Fibroblast of lung (primary cell): ENCODE measurements at regions not wholly inside any gene's neighbourhood (a gene's known extent, or its start where the extent isn't known, plus 50 kb on each side); places are given as distances from the start of the nearest gene placed in this dataset.
A peak's percentile ranks its signal among the peaks of the same experiment; 100 is the strongest.

ENCODE experiments used
- DNase-seq, 2 donors: peaks; one replicate each; pipeline versions ENCODE4 v3.0.0 to v3.0.0-alpha.2; 2010; ENCODE audit warnings: low read depth in 2 of 2
- H2AFZ ChIP-seq: 2 replicates; pipeline ENCODE4 v1.5.1; 2012; ENCODE audit warnings: low read length, control low read depth, inconsistent platforms
- H3K27ac ChIP-seq: 2 replicates; pipeline ENCODE4 v1.5.1; 2011; ENCODE audit warnings: low read length, control low read depth; ENCODE audit not compliant: insufficient read depth
- H3K27me3 ChIP-seq: 2 replicates; pipeline ENCODE4 v1.5.1; 2011; ENCODE audit warnings: mild to moderate bottlenecking, low read length; ENCODE audit not compliant: control insufficient read depth, insufficient read depth
- H3K36me3 ChIP-seq: 2 replicates; pipeline ENCODE4 v1.5.1; 2011; ENCODE audit warnings: low read length; ENCODE audit not compliant: control insufficient read depth, insufficient read depth
- H3K4me1 ChIP-seq: 2 replicates; pipeline ENCODE4 v1.5.1; 2011; ENCODE audit warnings: low read length; ENCODE audit not compliant: control insufficient read depth, insufficient read depth; ENCODE audit errors: extremely low read depth
- H3K4me2 ChIP-seq: 2 replicates; pipeline ENCODE4 v1.5.1; 2011; ENCODE audit warnings: low read length, control low read depth; ENCODE audit not compliant: insufficient read depth; ENCODE audit errors: extremely low read depth
- H3K4me3 ChIP-seq, 4 experiments: fragments of 200-600 bp in 1 of 4; sonication (generic) in 1 of 4; replicated peaks in 1 of 4; 2 replicates each; pipeline ENCODE4 v1.5.1; 2011 to 2016; ENCODE audit warnings: low read length in 4 of 4, low read depth in 3 of 4, mild to moderate bottlenecking in 3 of 4, control low read depth in 2 of 4, inconsistent platforms in 1 of 4, mixed read lengths in 1 of 4; ENCODE audit not compliant: insufficient read depth in 1 of 4; ENCODE audit errors: control extremely low read depth in 1 of 4
- H3K79me2 ChIP-seq: 2 replicates; pipeline ENCODE4 v1.5.1; 2012; ENCODE audit warnings: mild to moderate bottlenecking, low read length, inconsistent platforms; ENCODE audit not compliant: control insufficient read depth, insufficient read depth
- H3K9ac ChIP-seq: 2 replicates; pipeline ENCODE4 v1.5.1; 2011; ENCODE audit warnings: mild to moderate bottlenecking, low read length, control low read depth; ENCODE audit not compliant: insufficient read depth
- H3K9me3 ChIP-seq: 2 replicates; pipeline ENCODE4 v1.5.1; 2012; ENCODE audit warnings: low read depth, low read length; ENCODE audit not compliant: control insufficient read depth, insufficient read depth
- H4K20me1 ChIP-seq: 2 replicates; pipeline ENCODE4 v1.5.1; 2011; ENCODE audit warnings: low read length; ENCODE audit not compliant: control insufficient read depth, insufficient read depth; ENCODE audit errors: extremely low read depth
- CTCF ChIP-seq, 2 donors: IDR thresholded peaks in 1 of 2; conservative IDR thresholded peaks in 1 of 2; 1 replicate in 1 of 2; 2 replicates in 1 of 2; pipeline ENCODE4 v1.5.1; 2011 to 2012; ENCODE audit warnings: low read length in 2 of 2, control low read depth in 1 of 2, inconsistent platforms in 1 of 2, low read depth in 1 of 2, mild to moderate bottlenecking in 1 of 2
- EZH2 ChIP-seq: IDR thresholded peaks from 2 replicates; pipeline ENCODE4 v1.5.1; 2012; ENCODE audit warnings: low read length, control low read depth, mild to moderate bottlenecking; ENCODE audit errors: missing control alignments

GRCh38 chr19:27740396-27740795, 1472.6 kb downstream of the UQCRFS1 start:
- no peaks in the 10 kb centered on the region for H3K9me3 ChIP-seq
- no peaks in the 10 kb centered on the region for H3K36me3 ChIP-seq
- no peaks in the 10 kb centered on the region for H3K27me3 ChIP-seq
- H3K4me2 ChIP-seq, result no peak overlapping the region
- H2AFZ ChIP-seq, result no peak overlapping the region
- H3K4me1 ChIP-seq, result no peaks in the 10 kb centered on the region
- H3K79me2 ChIP-seq, result no peaks in the 10 kb centered on the region
- DNase-seq, result peak in 1 of 2 donors; percentile 42
- no peak for TF ChIP-seq CTCF (conservative IDR thresholded peaks at IDR 0.05 in 1 of 2, IDR thresholded peaks at IDR 0.05 in 1 of 2; ENCODE audit: low read depth in 1 of 2, low read length in 2 of 2)
- no peak for TF ChIP-seq EZH2
- H4K20me1 ChIP-seq, result no peaks in the 10 kb centered on the region
- H3K4me3 ChIP-seq, result no peak overlapping the region
- H3K27ac ChIP-seq, result no peak overlapping the region
- no peak overlapping the region for H3K9ac ChIP-seq

GRCh38 chr19:27738569-27739193, 1474.3 kb downstream of the UQCRFS1 start:
- no peak overlapping the region for H3K4me2 ChIP-seq
- H4K20me1 ChIP-seq, result no peaks in the 10 kb centered on the region
- H3K79me2 ChIP-seq, result no peaks in the 10 kb centered on the region
- H3K4me3 ChIP-seq, result no peak overlapping the region
- H3K4me1 ChIP-seq, result no peaks in the 10 kb centered on the region
- no peak for TF ChIP-seq EZH2
- no peak for TF ChIP-seq CTCF (conservative IDR thresholded peaks at IDR 0.05 in 1 of 2, IDR thresholded peaks at IDR 0.05 in 1 of 2; ENCODE audit: low read depth in 1 of 2, low read length in 2 of 2)
- no peak for DNase-seq
- no peaks in the 10 kb centered on the region for H3K9me3 ChIP-seq
- no peak overlapping the region for H2AFZ ChIP-seq
- no peaks in the 10 kb centered on the region for H3K27me3 ChIP-seq
- no peaks in the 10 kb centered on the region for H3K36me3 ChIP-seq
- no peak overlapping the region for H3K9ac ChIP-seq
- no peak overlapping the region for H3K27ac ChIP-seq

- TF ChIP-seq EZH2, result no peak
- TF ChIP-seq CTCF (conservative IDR thresholded peaks at IDR 0.05 in 1 of 2, IDR thresholded peaks at IDR 0.05 in 1 of 2; ENCODE audit: low read depth in 1 of 2, low read length in 2 of 2), result no peak
- DNase-seq, result no peak
These were observed 1476.7 kb downstream of the UQCRFS1 start for GRCh38 chr19:27736225-27736624.

More at GRCh38 chr19:27736225-27736624, 1476.7 kb downstream of the UQCRFS1 start:
- Histone ChIP-seq H4K20me1 (no peaks in the 10 kb centered on the region), H3K9me3 (no peaks in the 10 kb centered on the region), H2AFZ (no peak overlapping the region), H3K36me3 (no peaks in the 10 kb centered on the region), H3K9ac (no peak overlapping the region), H3K4me2 (no peak overlapping the region), H3K4me1 (no peaks in the 10 kb centered on the region), H3K27ac (no peak overlapping the region), H3K27me3 (no peaks in the 10 kb centered on the region), H3K79me2 (no peaks in the 10 kb centered on the region), H3K4me3 (no peak overlapping the region)
